Right cardiac atrium (tissue), 5 donors: ENCODE measurements at regions not wholly inside any gene's neighbourhood (a gene's known extent, or its start where the extent isn't known, plus 50 kb on each side); places are given as distances from the start of the nearest gene placed in this dataset.
"Not testable (repeated sequence)": the region's sequence is repeated elsewhere in the genome, so short reads cannot be mapped to it uniquely, and the experiment has no call there.

Experiments used
- ATAC-seq, 2 donors: fragments of 200-7000 bp; cut with Tn5 transposase; one replicate each; pipeline versions ENCODE4 v1.8.0 to v1.9.1; 2020; ENCODE audit warnings: moderate library complexity in 2 of 2, mild to moderate bottlenecking in 1 of 2
- DNase-seq, 3 donors: peaks; one replicate each; pipeline ENCODE4 v3.0.0-alpha.2; 2020
- H3K27ac ChIP-seq: one replicate; pipeline ENCODE4 v1.5.1; 2013; ENCODE audit warnings: mild to moderate bottlenecking, low read length, control low read depth, moderate library complexity
- H3K27me3 ChIP-seq: one replicate; pipeline ENCODE4 v1.6.1; 2013; ENCODE audit not compliant: control insufficient read depth, insufficient read depth
- H3K4me1 ChIP-seq: one replicate; pipeline ENCODE4 v1.6.1; 2013; ENCODE audit warnings: low read length; ENCODE audit not compliant: control insufficient read depth, insufficient read depth
- H3K4me3 ChIP-seq: one replicate; pipeline ENCODE4 v1.5.1; 2013; ENCODE audit warnings: low read length, control low read depth
- H3K9me3 ChIP-seq: one replicate; pipeline ENCODE4 v1.6.1; 2013; ENCODE audit warnings: low read length; ENCODE audit not compliant: control insufficient read depth
- WGBS: extraction: QIAGEN DNeasy Blood & Tissue Kit; methylation state at CpG from one replicate; pipeline ENCODE4 v1.1.7; 2013; 5-methylcytosine and 5-hydroxymethylcytosine counted together
- intact Hi-C, 4 donors: fragments of 100-400 bp; cut with DNase I; formaldehyde crosslinking; loops; one replicate each; pipeline versions ENCODE4 v1.11.0 to v1.14.0; 2022 to 2023
- donor health status: healthy with polysubstance abuse.
- donor health status: DM: no; HTN: yes; CAD: no.
- donor health status: DM: no; HTN: no; CAD: no.
- donor health status: DM: no; HTN: yes; CAD: no; lungs with severe emphysema.
- donor health status: DM: yes; HTN: yes; CAD: no.

DNA sequence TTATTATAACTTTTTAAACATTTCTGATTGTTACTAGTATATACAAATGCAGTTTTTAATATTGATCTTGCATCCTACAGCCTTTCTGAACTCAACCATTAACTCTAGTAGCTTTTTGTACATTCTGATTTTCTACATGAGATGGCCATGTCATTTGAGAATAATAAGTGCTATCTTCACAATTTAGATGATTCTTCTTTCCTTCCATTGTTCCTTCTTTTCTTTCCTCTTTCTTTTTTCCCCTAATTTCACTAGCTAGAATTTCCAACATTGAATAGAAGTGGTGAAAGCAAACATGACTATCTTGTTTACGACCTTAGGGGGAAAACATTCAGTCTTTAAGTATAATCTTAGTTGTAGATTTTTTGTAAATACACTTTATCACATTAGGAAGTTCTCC, 128.2 kb upstream of the PRSS16 start:
- no peak for ATAC-seq
- H3K4me3 ChIP-seq = no peak overlapping the region
- 89% methylated on average over 1 of the region's 1 CpG for WGBS
- no peak overlapping the region for H3K27ac ChIP-seq
- H3K27me3 ChIP-seq = no peaks in the 10 kb centered on the region
- no peak for DNase-seq
- H3K4me1 ChIP-seq = no peaks in the 10 kb centered on the region
- intact Hi-C loops = no loop called here
- H3K9me3 ChIP-seq = no peaks in the 10 kb centered on the region

DNA sequence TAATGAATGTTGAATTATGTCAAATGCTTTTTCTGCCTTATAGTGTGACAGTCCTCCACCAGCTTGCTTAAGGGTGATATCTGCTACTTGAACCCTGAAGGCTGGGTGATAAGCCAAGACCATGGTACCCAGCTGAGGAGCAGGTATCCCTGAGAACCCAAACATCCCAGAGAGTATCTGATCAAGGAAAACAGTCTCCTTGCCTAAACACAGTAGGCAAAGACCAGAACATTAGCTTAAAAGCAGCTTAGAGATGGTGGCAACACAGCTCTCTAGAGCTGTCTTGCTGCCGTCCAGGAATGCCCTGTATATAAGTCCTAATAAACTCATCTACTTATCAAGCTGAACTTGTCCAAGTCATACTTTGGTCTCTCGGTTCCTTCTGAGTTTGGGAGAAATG, 127.7 kb upstream of the PRSS16 start:
- DNase-seq (no peak), ATAC-seq (no peak)
- no peaks in the 10 kb centered on the region for H3K9me3 ChIP-seq
- no peak overlapping the region for H3K27ac ChIP-seq
- H3K4me3 ChIP-seq = no peak overlapping the region
- no peaks in the 10 kb centered on the region for H3K4me1 ChIP-seq
- H3K27me3 ChIP-seq = no peaks in the 10 kb centered on the region
- intact Hi-C loops = no loop called here
- 89% methylated on average over 2 of the region's 2 CpGs for WGBS

GRCh38 chr6:27121640-27122039, 125.9 kb upstream of the PRSS16 start:
- H3K4me1 ChIP-seq = peaks cover 1% of the 10 kb centered on the region
- no peaks in the 10 kb centered on the region for H3K9me3 ChIP-seq
- H3K27me3 ChIP-seq = no peaks in the 10 kb centered on the region
- no peak for DNase-seq
- H3K4me3 ChIP-seq = no peak overlapping the region
- ATAC-seq = no peak
- intact Hi-C loops = no loop called here
- 96% methylated on average over 2 of the region's 2 CpGs for WGBS
- no peak overlapping the region for H3K27ac ChIP-seq

- Histone ChIP-seq H3K4me1 (peaks cover 2% of the 10 kb centered on the region), H3K27ac (no peak overlapping the region), H3K4me3 (no peak overlapping the region), H3K9me3 (no peaks in the 10 kb centered on the region), H3K27me3 (no peaks in the 10 kb centered on the region)
- intact Hi-C loops = no loop called here
- WGBS = 90% methylated on average over 4 of the region's 4 CpGs
- ATAC-seq (no peak), DNase-seq (no peak)
Measured at GRCh38 chr6:27124252-27124657, 123.2 kb upstream of the PRSS16 start.

GRCh38 chr6:27126046-27126814, 121.3 kb upstream of the PRSS16 start:
- Histone ChIP-seq H3K27ac (no peak overlapping the region), H3K4me3 (peak overlapping the region; percentile 25), H3K27me3 (no peaks in the 10 kb centered on the region), H3K9me3 (no peaks in the 10 kb centered on the region), H3K4me1 (peaks cover 2% of the 10 kb centered on the region)
- ATAC-seq = no peak
- intact Hi-C loops = no loop called here
- 92% methylated on average over 6 of the region's 6 CpGs for WGBS
- DNase-seq = no peak

GRCh38 chr6:27126815-27127537, 120.5 kb upstream of the PRSS16 start:
- DNase-seq (peak; percentile 91 to 95 (median 94)), ATAC-seq (peak; percentile 94 to 95)
- intact Hi-C loops = no loop called here
- peak overlapping the region; percentile 25 for H3K4me3 ChIP-seq
- H3K4me1 ChIP-seq = peaks cover 2% of the 10 kb centered on the region
- no peaks in the 10 kb centered on the region for H3K9me3 ChIP-seq
- no peaks in the 10 kb centered on the region for H3K27me3 ChIP-seq
- WGBS = 19% methylated on average over 23 of the region's 23 CpGs
- peak overlapping the region; percentile 47 for H3K27ac ChIP-seq

- H3K4me3 ChIP-seq, ATAC-seq, intact Hi-C loops, DNase-seq, H3K27ac ChIP-seq, H3K27me3 ChIP-seq, H3K4me1 ChIP-seq, H3K9me3 ChIP-seq: not testable (repeated sequence)
- 83% methylated on average over 4 of the region's 4 CpGs for WGBS
Measured at GRCh38 chr6:27127874-27128273, 119.6 kb upstream of the PRSS16 start.

DNA sequence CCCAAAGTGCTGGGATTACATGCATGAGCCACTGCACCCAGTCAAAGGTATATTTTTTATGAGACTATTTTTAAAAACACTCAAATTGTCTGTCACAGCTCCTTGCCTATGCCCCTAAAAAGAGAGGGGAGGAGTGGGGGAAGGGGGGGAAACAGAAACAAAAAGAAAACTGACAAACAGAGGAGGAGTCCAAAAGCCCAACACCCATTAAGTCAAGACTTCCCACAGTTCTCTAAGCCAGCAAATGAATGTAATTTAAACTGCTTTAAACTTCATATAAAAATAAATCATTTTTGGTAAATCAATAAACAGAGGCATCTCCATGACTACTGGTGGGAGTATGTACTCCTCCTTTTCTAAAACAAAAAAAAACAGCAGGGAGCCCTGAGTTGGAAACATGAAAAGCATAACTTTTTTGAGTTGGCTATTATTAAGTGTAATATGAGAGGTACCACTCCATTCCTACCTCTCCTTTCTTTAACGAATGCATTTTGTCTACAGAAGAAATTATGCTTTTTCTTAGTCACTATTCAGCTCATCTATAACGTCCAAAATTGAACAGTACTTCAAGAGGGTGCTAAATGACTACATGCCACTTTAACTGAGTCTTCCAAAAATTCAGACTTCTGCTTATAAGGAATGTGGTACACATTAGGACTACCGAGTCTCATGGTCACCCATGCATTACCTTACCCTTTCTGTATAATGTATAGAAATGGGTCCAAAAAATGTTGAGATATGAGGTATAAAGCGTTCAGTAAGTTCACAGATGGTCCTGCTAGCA, 119.0 kb upstream of the PRSS16 start:
- ATAC-seq (no peak), DNase-seq (no peak)
- H3K27ac ChIP-seq = no peak overlapping the region
- WGBS = 86% methylated on average over 4 of the region's 4 CpGs
- H3K4me1 ChIP-seq = peaks cover 6% of the 10 kb centered on the region
- H3K4me3 ChIP-seq = no peak overlapping the region
- intact Hi-C loops = no loop called here
- no peaks in the 10 kb centered on the region for H3K27me3 ChIP-seq
- H3K9me3 ChIP-seq = no peaks in the 10 kb centered on the region

- Histone ChIP-seq H3K4me3 (no peak overlapping the region), H3K4me1 (peaks cover 6% of the 10 kb centered on the region), H3K9me3 (no peaks in the 10 kb centered on the region), H3K27ac (no peak overlapping the region), H3K27me3 (no peaks in the 10 kb centered on the region)
- DNase-seq (no peak), ATAC-seq (no peak)
- intact Hi-C loops = no loop called here
- WGBS = 93% methylated on average over 5 of the region's 5 CpGs
Measured at GRCh38 chr6:27129095-27129815, 118.2 kb upstream of the PRSS16 start.

GRCh38 chr6:27129917-27130316, 117.6 kb upstream of the PRSS16 start:
- H3K27me3 ChIP-seq = no peaks in the 10 kb centered on the region
- ATAC-seq = no peak
- intact Hi-C loops = loop anchor here in 1 of 4 donors (10.0 kb wide), 2 partner anchors 845 to 1105 kb away; a partner anchor contains a TSS
- peaks cover 6% of the 10 kb centered on the region for H3K4me1 ChIP-seq
- H3K27ac ChIP-seq = no peak overlapping the region
- no peak for DNase-seq
- H3K4me3 ChIP-seq = no peak overlapping the region
- H3K9me3 ChIP-seq = no peaks in the 10 kb centered on the region
- WGBS = 84% methylated on average over 8 of the region's 8 CpGs
